Right lobe of liver (tissue), 4 donors: ENCODE measurements at regions not wholly inside any gene's neighbourhood (a gene's known extent, or its start where the extent isn't known, plus 50 kb on each side); places are given as distances from the start of the nearest gene placed in this dataset.

Experiments
- CTCF ChIP-seq, 4 donors: fragments of 200-600 bp in 3 of 4; fragments of 450-650 bp in 1 of 4; IDR thresholded peaks; one replicate each; pipeline versions ENCODE4 v1.5.1 to v1.8.0; 2016 to 2022; ENCODE audit warnings: antibody characterized with exemption in 4 of 4, mild to moderate bottlenecking in 2 of 4
- POLR2A ChIP-seq: fragments of 450-650 bp; IDR thresholded peaks from one replicate; pipeline ENCODE4 v1.6.1; 2017; ENCODE audit warnings: antibody characterized with exemption, mild to moderate bottlenecking
- donor health status: DM: no; HTN: no; CAD: no.
- donor health status: DM: no; HTN: no; CAD: no.
- donor health status: DM: no; HTN: yes; CAD: no.

- no peak for TF ChIP-seq CTCF (IDR thresholded peaks at IDR 0.05)
- no peak for TF ChIP-seq POLR2A
Observed at GRCh38 chr13:65642996-65643395, 1587.1 kb downstream of the PCDH9 start.
